ENCODE measurements at regions not wholly inside any gene's neighbourhood (a gene's known extent, or its start where the extent isn't known, plus 50 kb on each side); places are given as distances from the start of the nearest gene placed in this dataset.

DNA sequence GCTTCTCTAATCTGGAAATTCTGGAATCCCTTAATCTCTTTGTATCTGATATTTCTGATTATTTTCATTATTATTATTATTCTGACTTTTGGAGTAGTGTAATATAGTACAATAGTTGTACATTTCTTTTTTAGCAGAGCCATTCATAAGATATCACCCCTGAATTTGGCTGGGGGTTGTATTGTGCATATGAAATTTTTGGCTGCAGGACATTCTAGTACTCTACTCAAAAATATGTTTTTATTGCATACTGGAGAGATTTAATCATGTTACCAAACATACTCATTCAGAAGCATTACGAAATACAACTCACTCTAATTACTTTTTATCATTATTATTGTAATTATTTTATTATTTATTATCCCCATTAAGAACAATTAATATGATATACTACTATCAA lies 589.7 kb upstream of the KCNMB2 start:
- TF ChIP-seq POLR2AphosphoS5 (IDR thresholded peaks at IDR 0.05) (no peak), POLR2A (IDR thresholded peaks at IDR 0.05; ENCODE audit: low read depth) (no peak)
- TF ChIP-seq, protein P1, sequence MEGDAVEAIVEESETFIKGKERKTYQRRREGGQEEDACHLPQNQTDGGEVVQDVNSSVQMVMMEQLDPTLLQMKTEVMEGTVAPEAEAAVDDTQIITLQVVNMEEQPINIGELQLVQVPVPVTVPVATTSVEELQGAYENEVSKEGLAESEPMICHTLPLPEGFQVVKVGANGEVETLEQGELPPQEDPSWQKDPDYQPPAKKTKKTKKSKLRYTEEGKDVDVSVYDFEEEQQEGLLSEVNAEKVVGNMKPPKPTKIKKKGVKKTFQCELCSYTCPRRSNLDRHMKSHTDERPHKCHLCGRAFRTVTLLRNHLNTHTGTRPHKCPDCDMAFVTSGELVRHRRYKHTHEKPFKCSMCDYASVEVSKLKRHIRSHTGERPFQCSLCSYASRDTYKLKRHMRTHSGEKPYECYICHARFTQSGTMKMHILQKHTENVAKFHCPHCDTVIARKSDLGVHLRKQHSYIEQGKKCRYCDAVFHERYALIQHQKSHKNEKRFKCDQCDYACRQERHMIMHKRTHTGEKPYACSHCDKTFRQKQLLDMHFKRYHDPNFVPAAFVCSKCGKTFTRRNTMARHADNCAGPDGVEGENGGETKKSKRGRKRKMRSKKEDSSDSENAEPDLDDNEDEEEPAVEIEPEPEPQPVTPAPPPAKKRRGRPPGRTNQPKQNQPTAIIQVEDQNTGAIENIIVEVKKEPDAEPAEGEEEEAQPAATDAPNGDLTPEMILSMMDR (IDR thresholded peaks at IDR 0.05) = no peak
